GM18870 (cell line): ENCODE measurements at regions not wholly inside any gene's neighbourhood (a gene's known extent, or its start where the extent isn't known, plus 50 kb on each side); places are given as distances from the start of the nearest gene placed in this dataset.
"Not testable (repeated sequence)": the region's sequence is repeated elsewhere in the genome, so short reads cannot be mapped to it uniquely, and the experiment has no call there.

Source experiments
- ATAC-seq: cut with Tn5 transposase; IDR thresholded peaks from one replicate; pipeline ENCODE4 v1.9.1; 2021; ENCODE audit warnings: moderate library complexity; ENCODE audit not compliant: unreplicated experiment

GRCh38 chr17:77837072-77837471, 121.4 kb upstream of the TNRC6C start:
- ATAC-seq, result not testable (repeated sequence)

DNA sequence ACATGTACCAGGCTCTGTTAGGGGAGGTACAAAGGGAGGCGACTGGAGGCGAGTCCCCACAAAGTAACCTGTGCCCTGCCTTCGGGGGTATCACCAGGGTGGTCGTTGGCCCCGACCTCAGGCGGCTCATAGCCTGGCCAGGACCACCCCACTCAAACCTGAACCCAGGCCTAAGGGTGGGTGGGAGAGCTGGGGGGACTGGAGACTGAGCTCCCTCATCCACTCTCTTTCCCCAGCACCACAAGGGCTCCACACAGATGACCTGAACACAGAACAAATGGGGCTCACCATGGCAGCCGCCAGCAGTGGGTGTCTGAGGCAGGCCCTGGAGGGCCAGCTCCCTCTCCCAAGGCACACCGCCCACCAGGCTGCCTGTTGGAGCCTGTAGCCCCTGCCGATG, 120.6 kb upstream of the TNRC6C start:
- ATAC-seq, result no peak

DNA sequence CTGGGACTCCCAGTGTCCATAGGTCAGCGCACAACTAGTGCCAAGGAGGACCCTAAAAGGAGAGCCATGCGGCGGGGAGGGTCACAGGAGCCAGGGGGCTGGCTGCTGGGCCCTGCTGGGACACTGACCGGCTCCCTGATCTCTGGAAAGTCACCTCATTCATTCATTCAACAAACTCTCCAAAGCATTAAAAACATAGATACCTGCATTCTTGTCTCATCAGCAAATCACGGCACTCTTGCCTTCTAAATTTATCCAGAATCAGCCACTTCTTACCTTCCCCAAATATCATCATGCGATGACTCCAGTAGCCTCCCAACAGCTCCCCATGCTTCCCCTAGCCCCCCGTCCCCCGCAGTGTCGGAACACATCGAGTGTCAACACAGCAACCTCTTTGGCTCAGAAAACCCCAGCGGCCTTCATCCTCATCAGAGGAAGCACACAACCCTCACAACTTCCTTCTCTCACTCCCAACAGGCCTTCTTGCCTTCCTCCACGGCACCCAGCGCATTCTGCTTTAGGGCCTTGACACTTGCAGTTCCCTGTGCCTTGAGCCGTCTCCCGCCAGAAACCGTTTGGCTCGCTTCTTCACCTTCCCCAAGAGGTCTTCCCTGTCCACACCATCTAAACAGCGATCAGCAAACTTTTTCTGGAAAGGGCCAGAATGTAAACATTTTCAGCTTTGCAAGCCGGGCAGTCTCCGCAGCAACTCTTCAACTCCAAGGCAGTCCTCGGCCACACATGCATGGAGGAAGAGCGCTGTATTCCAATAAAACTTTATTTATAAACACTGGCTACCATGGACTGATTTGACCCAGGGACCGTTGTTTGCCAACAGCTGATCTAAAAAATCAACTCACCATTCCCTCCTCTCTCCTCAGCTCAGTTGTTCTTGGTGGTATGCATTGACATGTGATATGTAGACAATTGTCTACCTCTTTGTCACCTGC, 119.5 kb upstream of the TNRC6C start:
- ATAC-seq, result no peak

- no peak for ATAC-seq
These were observed 118.6 kb upstream of the TNRC6C start for GRCh38 chr17:77839698-77840512.

GRCh38 chr17:77840513-77841165, 117.9 kb upstream of the TNRC6C start:
- ATAC-seq, result no peak

DNA sequence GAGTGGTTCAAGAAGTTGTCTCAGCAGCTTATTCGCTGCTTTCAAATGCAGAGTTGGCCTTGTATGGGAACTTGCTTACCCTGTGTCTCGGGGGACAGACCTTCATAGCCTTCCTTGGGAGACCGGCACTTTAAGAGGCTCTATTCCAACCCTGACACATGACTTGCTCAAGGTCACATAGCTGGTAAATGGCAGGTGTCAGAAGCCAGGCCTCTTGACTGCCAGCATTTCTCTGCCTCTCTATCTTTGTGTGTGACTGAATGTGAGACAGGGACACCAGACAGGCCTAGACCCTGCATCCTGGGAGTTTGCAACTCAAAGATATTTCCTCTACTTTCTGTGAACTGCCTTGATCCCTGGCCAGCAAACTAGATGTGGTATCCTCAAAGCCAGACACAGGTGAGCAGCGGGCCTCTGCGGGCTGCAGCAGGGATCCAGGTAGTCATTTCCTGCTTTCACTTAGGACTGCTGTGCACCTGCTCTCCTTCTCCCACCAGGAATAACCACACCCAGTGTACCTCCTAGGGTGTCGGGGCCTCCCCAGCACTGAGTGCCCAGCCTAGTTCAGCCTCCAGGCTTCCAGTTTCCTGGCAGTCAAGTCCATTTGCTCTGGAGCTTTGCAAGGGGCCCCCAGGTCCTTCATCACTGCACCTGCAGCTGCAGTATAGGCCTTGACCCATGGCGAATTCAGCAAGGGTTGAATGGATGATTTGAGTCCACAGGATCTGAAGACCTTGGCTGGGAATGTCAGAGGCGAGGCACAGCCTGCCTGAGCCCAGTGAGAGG, 116.6 kb upstream of the TNRC6C start:
- no peak for ATAC-seq

- ATAC-seq, result no peak
These were observed 115.9 kb upstream of the TNRC6C start for GRCh38 chr17:77842528-77843147.

DNA sequence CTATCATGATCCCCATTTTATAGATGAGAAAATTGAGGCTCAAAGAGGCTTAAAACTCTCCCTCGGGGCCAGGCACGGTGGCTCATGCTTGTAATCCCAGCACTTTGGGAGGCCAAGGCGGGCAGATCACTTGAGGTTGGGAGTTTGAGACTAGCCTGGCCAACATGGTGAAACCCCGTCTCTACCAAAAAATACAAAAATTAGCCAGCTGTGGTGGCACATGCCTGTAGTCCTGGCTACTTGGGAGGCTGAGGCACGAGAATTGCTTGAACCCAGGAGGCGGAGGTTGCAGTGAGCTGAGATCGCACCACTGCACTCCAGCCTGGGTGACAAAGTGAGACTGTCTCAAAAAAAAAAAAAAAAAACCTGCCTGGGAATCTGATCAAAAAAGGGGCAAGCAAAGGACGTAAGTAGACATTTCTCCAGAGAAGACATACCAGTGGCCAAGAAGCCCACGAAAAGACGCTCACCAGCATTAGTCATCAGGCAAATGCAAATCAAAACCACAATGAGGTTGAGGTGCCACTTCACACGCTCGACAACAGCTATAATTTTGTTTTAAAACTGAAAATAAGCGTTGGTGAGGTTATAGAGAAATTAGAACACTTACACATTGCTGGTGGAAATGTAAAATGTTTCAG, 115.1 kb upstream of the TNRC6C start:
- not testable (repeated sequence) for ATAC-seq

GRCh38 chr17:77843896-77844295, 114.6 kb upstream of the TNRC6C start:
- ATAC-seq, result no peak

- no peak for ATAC-seq
These were observed 113.8 kb upstream of the TNRC6C start for GRCh38 chr17:77844681-77845080.

DNA sequence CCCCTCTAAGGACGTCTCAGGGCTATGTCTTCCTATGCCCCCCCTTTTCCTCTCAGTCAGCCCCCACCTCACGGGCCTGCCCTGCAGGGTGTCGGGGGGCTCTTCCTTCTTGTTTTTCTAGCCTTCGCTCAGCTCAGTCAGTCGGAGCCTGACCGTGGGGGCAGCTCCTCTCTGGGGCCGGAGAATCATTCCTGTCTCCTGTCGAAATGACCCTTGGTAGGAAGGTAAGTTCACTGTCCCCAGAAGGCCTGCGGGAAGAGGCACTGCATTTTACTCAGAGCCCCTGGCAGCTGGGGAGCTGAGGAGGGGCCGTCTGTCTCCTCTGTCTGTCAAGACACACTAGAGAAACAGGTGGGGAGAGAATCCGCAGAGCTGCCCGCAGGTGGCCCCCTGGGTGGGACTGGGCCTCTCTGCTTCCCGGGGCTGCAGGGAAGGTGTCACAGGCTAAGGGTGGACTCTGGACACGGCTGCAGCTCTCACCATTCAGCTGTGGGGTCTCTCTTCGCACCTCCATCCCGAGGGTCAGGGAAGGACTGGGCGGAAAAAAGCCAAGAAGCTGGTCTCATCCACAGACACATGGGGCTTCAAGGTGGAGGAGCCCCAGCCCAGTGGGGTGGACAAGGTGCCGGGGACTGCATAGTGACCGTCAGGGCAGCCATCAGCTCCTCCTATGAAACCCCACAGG, 112.8 kb upstream of the TNRC6C start:
- no peak for ATAC-seq

DNA sequence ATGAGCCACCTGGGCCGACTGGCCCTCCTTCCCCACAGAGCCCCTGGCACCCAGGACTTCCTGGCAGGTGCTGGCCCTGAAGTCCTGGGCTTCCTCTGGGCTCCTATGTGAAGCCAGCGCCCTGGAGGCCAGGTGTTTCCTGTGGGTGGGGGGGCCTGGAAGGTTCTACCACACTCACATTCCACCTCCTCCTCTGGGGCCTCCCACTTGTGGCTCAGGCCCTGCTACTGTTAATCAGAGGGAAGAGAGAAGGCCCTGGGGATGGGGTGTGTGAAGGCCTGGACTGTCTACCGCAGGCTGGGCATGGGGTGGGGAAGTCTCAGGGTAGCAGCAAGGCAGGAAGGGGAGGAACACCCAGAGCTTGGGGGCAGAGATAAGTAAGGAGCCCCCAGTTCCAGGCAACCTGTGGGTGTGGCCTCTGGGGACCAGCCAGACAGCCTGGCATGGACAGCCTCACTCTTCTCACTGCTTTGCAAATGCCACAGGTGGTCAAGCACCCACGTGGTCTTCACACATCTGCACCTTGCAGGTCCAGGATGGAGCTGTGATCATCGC, 111.9 kb upstream of the TNRC6C start:
- no peak for ATAC-seq

- ATAC-seq, result no peak
These were observed 111.0 kb upstream of the TNRC6C start for GRCh38 chr17:77847221-77848085.

DNA sequence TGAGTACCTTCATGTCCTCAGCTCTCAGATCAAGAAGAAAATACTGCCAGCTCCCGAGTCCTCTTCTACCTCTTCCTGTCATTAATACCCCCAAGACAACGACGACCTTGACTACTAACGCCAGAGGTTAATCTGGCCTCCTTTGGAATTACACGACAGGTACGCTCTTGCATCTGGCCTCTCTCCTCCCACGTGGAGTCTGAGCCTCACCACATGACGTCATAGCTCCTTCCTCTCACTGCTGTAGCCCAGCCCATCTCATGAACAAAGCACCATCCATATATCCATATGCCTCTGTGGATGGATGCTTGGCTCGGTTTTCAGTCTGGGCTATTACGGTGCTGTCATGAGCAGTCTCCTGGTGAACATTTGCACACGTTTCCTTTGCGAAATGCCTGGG, 110.2 kb upstream of the TNRC6C start:
- ATAC-seq, result no peak

GRCh38 chr17:77849239-77849638, 109.3 kb upstream of the TNRC6C start:
- no peak for ATAC-seq

- ATAC-seq, result no peak
These were observed 106.6 kb upstream of the TNRC6C start for GRCh38 chr17:77851921-77852320.

DNA sequence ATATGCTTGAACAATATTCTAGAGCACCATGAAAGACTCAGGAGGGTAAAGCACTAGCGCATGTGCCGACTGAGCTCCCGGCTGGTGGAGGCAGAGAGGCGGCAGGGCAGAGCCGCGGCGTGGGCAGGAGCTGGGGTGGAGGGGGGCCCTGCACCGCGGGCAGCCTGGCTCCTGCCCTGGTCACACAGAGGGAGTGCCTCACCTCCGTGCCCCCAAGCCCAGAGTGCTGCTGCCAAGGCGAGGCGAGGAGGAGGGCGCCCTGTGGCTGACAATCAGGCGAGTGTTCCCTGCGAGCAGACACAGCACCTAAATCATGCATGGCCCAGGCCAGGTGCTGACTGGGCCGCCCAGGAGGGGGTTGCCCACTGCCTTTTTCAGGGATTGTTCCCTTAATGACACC, 105.8 kb upstream of the TNRC6C start:
- no peak for ATAC-seq
